SHP77 (cell line): ENCODE measurements at regions not wholly inside any gene's neighbourhood (a gene's known extent, or its start where the extent isn't known, plus 50 kb on each side); places are given as distances from the start of the nearest gene placed in this dataset.

ENCODE experiments used
- DNase-seq, 2 experiments: peaks; one replicate each; lab custom pipeline; 2025; lab: John Stamatoyannopoulos, UW

GRCh38 chr4:180141734-180142133 lies 2101.5 kb upstream of the TENM3 start:
- no peak for DNase-seq

- no peak for DNase-seq
Observed at GRCh38 chr4:180148737-180149136, 2094.5 kb upstream of the TENM3 start.

GRCh38 chr4:180150818-180151217 lies 2092.4 kb upstream of the TENM3 start:
- no peak for DNase-seq

- no peak for DNase-seq
Observed at GRCh38 chr4:180152831-180153230, 2090.4 kb upstream of the TENM3 start.

- no peak for DNase-seq
Observed at GRCh38 chr4:180153587-180153986, 2089.6 kb upstream of the TENM3 start.

GRCh38 chr4:180156684-180157083 lies 2086.5 kb upstream of the TENM3 start:
- no peak for DNase-seq

- no peak for DNase-seq
Observed at GRCh38 chr4:180160195-180160983, 2082.8 kb upstream of the TENM3 start.

- DNase-seq, result no peak
Observed at GRCh38 chr4:180164799-180165198, 2078.4 kb upstream of the TENM3 start.

- no peak for DNase-seq
Observed at GRCh38 chr4:180169394-180169793, 2073.8 kb upstream of the TENM3 start.

GRCh38 chr4:180169966-180170365 lies 2073.2 kb upstream of the TENM3 start:
- DNase-seq, result no peak

GRCh38 chr4:180179146-180179545 lies 2064.1 kb upstream of the TENM3 start:
- DNase-seq, result no peak

GRCh38 chr4:180189666-180190065 lies 2053.5 kb upstream of the TENM3 start:
- no peak for DNase-seq

- no peak for DNase-seq
Observed at GRCh38 chr4:180190382-180190781, 2052.8 kb upstream of the TENM3 start.

- no peak for DNase-seq
Observed at GRCh38 chr4:180197471-180197870, 2045.7 kb upstream of the TENM3 start.

GRCh38 chr4:180203349-180203748 lies 2039.9 kb upstream of the TENM3 start:
- no peak for DNase-seq

- DNase-seq, result no peak
Observed at GRCh38 chr4:180205276-180205675, 2037.9 kb upstream of the TENM3 start.

GRCh38 chr4:180207921-180208320 lies 2035.3 kb upstream of the TENM3 start:
- no peak for DNase-seq

- no peak for DNase-seq
Observed at GRCh38 chr4:180217070-180217469, 2026.1 kb upstream of the TENM3 start.

- DNase-seq, result no peak
Observed at GRCh38 chr4:180219080-180219479, 2024.1 kb upstream of the TENM3 start.

- DNase-seq, result no peak
Observed at GRCh38 chr4:180225977-180226376, 2017.2 kb upstream of the TENM3 start.

- peak in 1 of 2 experiments; percentile 86 for DNase-seq
Observed at GRCh38 chr4:180234730-180235129, 2008.5 kb upstream of the TENM3 start.

GRCh38 chr4:180240670-180241069 lies 2002.5 kb upstream of the TENM3 start:
- DNase-seq, result no peak

GRCh38 chr4:180253419-180253818 lies 1989.8 kb upstream of the TENM3 start:
- no peak for DNase-seq

- no peak for DNase-seq
Observed at GRCh38 chr4:180261346-180261745, 1981.9 kb upstream of the TENM3 start.
